GM18508 (cell line): ENCODE measurements at regions not wholly inside any gene's neighbourhood (a gene's known extent, or its start where the extent isn't known, plus 50 kb on each side); places are given as distances from the start of the nearest gene placed in this dataset.

Source experiments
- ATAC-seq: cut with Tn5 transposase; IDR thresholded peaks from one replicate; pipeline ENCODE4 v1.9.1; 2021; ENCODE audit warnings: moderate number of reproducible peaks; ENCODE audit not compliant: insufficient read depth, unreplicated experiment

DNA sequence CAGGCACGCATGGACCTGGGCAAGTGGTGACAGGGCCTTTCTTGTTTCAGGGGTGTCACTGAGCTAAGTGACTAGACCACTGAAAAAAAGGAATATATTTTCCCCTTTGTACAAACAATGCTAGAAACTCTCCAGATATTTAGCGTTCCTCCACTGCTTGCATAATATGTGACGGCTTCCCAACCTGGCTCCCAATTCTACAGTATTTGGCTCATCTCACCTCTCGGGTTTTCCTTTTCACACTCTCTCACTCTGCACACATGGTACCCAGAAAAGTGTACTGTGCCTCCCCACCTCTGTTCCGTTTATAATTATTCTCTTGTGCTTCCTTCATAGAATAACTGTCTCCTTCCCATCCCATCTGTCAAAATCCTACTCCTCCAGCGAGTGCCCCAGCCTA is 140.5 kb upstream of the KLHL25 start:
- ATAC-seq, result no peak

DNA sequence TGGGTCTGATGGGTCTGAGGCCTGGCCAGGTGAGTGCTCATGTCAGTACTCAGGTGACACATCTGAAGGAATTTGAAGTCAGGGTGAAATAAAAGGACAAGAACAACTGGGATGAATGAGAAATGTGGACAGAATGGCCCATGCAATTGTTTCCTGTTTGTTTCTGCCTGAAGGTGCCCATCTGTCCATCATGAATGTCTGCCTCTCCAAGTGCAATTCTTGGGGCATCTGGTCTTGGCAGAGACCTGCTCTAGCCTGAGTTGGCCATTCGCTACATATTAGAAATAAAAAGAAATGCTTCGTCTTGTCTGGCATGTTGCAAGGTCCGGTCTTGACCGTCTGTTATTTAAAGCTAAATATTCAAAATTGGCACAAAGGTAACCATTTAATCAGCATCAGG is 142.0 kb upstream of the AGBL1 start:
- ATAC-seq, result no peak

DNA sequence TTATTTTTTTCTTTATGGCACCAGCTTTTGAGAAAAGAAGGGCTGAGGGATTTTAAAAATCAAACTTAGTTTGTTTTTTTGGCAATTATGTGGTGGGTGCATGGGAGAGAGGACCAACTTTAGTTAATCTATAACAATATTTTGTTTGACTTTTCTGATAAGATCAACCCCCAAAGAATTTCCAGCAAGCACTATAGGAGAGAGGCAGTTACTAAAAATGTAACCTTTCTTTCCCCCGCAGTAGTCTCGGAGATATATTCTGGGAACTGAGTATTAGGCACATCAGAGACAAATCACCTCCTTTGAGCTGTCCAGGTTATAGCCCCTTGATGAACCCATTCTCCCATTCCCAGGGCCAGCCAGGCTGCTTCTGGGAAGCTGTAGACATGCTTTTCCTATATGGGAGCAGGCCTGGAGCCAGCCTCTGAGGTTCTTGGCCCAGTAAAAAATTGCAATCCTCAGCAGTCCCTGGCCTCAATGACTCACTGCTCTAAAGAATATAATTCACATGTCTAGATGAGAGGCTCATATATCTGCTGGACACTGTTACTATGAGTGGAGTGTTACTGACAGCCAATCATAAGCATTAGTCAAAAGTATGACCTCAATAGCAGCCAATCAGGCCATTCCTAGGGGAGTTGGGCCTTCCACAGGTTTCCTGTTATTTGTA is 138.3 kb upstream of the AGBL1 start:
- ATAC-seq, result no peak

- no peak for ATAC-seq
These were observed 137.0 kb upstream of the AGBL1 start for GRCh38 chr15:85942632-85943031.

- no peak for ATAC-seq
These were observed 136.5 kb upstream of the AGBL1 start for GRCh38 chr15:85943151-85943550.

GRCh38 chr15:85943791-85944190 is 135.9 kb upstream of the AGBL1 start:
- no peak for ATAC-seq

DNA sequence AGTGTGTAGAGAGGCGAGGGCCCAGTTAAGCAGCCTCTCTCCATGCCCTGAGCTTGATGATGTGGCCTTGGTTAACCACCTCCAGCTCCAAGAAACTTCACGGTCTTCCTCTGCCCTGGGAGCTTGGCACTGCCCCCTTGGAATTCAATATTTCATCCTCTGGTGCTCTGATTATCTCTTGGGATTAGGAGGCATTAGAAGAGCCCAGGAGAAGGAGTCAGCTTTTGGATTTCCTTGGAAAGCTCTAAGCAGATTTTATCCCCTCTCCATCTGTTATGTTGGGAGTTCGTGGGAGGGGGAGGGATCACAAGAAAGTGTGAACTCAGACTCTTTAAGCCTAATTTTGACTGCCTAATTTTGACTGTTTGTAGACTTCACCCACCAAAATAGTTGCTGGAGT is 132.7 kb upstream of the AGBL1 start:
- no peak for ATAC-seq

DNA sequence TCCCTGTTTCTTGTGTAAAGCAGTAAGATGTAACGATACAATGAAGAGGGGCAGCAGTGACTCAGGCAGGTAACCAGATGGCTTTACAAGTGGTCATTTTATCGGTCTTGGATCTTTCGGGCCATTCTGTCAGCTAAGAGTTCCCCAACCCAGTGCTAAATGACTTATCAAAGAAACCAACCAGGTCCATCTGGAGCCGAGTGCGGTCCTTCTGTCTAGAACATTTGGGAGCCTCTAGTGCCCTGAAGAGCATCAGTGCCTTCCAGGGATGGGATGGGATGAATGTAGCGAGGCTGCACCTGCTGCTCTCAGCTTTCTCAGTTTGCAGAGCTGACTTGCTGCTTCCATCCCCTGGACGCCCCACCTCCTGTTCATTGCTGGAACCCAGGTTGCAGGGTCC is 131.7 kb upstream of the AGBL1 start:
- ATAC-seq, result no peak

DNA sequence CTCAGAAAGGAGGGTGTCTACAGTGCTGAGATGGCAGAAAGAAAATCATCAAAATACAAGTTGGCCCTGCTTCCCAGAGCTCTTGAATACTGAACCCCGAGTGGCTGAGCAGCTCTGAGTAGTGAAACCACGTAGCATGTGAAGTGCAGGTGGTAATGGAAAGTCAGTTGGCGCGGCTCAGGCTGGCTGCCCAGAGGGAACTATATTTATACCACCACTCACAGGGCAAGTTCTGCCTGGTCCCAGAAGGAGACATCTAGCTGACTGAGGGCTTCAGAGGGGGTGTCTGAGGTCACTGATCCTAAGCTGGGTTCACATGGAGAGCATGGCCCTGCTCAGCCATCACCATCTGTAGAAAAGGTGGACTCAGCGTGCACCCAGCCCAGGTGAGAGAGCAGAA is 129.6 kb upstream of the AGBL1 start:
- ATAC-seq, result peak; percentile 89

DNA sequence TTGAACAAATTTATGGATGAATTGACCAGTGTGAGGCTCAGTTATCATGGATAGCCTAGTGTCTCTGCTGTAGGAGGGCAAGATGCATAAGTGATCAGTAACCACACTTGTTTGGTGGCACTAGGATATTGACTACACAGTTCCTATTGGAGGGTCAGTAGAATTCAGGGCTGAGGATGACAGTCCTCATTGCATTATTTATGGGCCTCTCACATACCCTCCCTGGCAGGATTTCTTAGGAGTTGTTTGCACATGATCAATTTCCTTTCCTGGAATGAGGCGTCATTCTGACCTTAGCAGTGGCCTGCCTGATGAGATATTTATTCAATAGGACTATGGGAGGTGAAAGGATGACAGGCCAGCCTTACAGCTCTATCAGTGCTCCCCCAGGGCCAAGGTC is 125.1 kb upstream of the AGBL1 start:
- ATAC-seq, result no peak

DNA sequence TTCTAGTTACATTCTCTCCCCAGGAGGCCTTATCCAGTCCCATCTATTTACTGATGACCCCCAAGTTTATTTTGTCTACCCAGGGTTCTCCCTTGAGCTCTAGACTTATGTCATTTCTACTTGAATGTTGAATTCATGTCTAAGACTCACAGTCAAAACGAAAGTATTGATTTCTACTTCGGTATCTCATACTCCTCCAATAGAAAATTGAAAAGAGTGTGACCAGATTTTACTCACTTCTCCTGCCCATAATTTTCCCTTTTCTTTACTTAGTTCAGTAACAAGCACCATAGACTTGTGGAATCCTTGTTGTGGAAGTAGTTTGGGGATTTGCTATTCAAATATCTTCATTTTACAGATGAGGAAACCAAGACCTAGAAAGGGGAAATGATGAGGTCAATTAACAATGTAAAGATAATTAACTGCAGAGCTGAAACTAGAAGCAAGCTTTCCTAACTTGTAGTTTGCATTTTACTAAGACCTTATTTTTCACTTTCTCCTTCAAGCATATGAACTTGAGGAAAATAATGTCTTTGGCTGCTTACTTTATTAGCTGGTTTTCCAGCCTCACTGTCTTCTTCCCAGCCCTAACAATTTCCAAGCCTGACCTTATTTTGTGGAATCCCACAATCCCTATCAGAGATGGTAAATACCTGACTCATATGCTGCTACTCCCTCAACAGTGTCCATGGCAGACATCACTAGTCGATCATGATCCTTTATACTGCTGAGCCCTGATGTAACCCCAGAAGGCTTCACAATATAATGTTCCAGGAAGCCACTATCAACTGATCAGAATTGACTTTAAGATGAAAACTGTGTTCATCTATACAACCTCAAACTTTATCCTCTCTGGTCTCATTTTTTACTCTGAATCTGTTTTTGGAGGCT is 123.9 kb upstream of the AGBL1 start:
- peak; percentile 91 for ATAC-seq

- ATAC-seq, result no peak
These were observed 123.0 kb upstream of the AGBL1 start for GRCh38 chr15:85956532-85957275.

- no peak for ATAC-seq
These were observed 120.1 kb upstream of the AGBL1 start for GRCh38 chr15:85959611-85960010.

DNA sequence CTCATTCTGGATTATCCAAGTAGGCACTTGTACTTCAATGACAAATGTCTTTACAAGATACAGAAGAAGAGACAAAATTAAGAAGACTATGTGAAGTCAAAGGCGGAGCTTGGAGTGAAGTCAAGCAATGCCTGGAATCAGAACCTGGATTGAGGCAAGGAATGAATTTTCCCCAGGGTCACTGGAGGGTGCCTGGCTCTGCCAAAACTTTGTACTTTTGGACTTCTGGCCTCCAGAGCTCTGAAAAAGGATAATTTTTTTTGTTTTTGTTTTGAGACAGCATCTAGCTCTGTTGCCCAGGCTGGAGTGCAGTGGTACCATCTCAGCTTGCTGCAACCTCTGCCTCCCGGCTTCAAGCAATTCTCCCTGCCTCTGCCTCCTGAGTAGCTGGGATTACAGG is 119.3 kb upstream of the AGBL1 start:
- no peak for ATAC-seq

DNA sequence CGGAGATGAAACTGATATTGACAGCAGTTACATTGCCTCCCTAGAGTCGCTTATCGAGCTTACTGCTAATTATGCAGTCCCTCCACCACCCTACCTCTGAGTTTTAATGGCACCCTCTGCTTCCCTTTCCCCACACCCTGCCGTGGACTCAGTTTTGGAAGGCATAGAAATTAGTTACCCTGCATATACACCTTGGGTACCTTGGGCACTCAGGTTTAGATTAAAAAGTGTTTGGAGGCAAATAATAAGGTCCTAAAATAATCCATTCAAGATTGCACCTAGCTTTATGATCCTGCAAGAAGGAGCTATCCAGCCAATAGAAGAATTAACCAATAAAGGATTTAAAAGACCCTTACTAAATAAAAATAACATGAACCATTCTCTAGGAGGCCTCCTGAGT is 117.8 kb upstream of the AGBL1 start:
- no peak for ATAC-seq

DNA sequence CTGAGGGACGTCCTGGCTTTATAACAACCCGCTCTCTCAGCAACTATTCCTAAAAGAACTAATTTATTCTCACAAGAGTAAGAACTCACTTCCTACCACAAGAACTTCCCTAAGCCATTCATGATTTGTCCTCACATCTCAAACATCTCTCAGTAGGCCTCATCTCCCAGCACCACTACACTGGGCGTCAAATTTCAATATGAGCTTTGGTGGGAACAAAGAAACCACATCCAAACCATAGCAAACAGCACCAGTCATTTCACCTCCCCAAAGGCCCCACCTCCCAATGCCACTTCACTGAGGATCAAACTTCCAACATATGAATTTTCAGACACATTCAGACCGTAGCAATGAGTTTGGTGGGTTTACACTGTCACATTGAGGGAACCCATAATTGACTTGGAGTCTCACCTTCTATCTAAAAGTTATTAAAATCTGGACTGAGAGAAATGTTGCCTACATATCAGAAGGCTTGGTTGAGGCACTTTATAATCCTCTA is 116.4 kb upstream of the AGBL1 start:
- no peak for ATAC-seq

DNA sequence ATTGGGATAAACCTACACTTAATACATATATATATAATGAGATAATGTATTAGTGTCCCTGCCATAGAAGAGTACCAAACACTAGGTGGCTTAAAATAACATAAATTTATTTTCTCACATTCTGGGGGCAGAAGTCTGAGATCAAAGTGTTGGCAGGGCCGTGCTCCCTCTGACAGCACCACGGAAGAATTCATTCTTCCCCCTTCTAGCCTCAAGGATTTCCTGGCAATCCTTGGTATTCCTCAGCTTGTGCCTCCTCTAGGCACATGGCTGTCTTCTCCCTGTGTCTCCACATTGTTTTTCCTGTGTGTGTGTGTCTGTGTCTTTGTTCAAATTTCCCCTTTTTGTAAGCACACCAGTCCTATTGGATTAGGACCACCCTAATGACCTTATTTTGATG is 115.2 kb upstream of the AGBL1 start:
- no peak for ATAC-seq

GRCh38 chr15:85967553-85967952 is 112.1 kb upstream of the AGBL1 start:
- no peak for ATAC-seq

DNA sequence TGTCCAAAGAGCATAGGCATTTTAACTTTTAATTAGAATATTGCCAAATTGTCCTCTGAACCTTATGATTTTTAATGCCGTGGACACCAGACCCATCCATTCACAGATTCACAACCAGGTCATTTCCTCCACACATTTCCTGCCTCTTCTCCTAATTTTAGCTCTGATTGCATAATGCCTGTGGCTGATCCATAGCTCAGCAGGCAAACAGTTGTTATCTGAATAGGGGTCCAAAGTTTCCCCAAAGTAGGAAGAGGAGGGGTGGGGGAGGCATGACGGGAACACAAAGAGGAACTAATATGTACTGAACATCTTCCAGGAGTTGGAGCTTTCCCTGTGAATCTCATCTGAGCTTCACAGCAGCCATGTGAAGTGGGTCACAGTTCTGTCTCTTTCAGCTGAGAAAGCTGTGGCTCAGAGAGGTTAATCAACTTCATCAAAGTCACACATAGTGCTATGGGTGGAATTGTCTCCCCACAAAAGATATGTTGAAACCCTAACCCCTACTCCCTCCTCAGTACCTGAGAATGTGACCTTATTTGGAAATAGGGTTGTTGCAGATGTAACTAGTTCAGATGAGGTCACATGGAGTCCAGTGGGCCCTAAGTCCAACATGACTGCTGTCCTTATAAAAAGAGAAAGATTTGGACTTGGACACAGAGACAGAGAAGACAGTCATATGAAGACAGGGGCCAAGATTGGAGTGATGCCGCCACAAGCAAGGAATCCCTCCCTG is 106.7 kb upstream of the AGBL1 start:
- ATAC-seq, result no peak

DNA sequence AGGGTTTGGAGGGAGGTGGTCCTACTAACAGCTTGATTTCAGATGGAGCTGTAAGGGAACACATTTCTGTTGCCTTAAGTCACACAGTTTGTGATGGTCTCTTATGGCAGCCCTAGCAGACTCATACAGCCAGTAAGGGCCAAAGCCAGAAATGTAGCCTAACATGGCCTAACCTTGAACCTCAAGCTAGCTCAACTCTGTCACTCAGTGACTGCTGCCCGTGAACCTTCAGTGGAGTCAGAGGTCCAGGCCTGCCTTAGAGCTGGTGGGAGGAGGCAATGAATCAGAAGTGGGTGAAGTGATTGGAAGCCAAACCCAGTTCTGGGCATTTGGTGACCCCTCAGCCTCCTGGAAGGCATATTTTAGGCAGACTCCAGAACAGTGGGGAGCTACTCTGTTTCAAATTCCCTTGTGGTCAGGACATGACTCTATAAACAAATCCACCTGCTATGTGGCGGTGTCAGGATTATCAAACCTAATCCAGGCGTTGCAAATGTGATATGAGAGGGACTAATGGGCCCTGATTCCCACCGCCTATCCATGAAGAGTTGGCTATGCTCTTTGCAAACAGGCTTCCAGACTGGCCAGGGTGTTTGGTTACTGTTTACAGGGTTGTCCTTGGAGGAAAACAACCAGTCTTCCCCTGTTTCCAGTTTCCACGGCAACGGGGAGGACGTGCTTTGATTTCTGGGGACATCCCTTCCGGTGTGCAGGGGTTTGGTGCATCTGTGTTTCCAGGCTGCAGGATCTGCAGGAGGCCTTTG is 105.9 kb upstream of the AGBL1 start:
- no peak for ATAC-seq
